GM12892 (cell line): ENCODE measurements at regions not wholly inside any gene's neighbourhood (a gene's known extent, or its start where the extent isn't known, plus 50 kb on each side); places are given as distances from the start of the nearest gene placed in this dataset.
"Not testable (repeated sequence)": the region's sequence is repeated elsewhere in the genome, so short reads cannot be mapped to it uniquely, and the experiment has no call there.

Experiments used
- POLR2A ChIP-seq: IDR thresholded peaks from 2 replicates; pipeline ENCODE4 v1.6.1; 2011; ENCODE audit warnings: low read depth, low read length, control low read depth
- POLR2AphosphoS5 ChIP-seq: IDR thresholded peaks from 2 replicates; pipeline ENCODE4 v1.6.1; 2011; ENCODE audit warnings: low read depth, low read length, control low read depth
- TAF1 ChIP-seq: IDR thresholded peaks from 2 replicates; pipeline ENCODE4 v1.6.1; 2011; ENCODE audit warnings: low read depth, mild to moderate bottlenecking, control low read depth, low read length, borderline replicate concordance

DNA sequence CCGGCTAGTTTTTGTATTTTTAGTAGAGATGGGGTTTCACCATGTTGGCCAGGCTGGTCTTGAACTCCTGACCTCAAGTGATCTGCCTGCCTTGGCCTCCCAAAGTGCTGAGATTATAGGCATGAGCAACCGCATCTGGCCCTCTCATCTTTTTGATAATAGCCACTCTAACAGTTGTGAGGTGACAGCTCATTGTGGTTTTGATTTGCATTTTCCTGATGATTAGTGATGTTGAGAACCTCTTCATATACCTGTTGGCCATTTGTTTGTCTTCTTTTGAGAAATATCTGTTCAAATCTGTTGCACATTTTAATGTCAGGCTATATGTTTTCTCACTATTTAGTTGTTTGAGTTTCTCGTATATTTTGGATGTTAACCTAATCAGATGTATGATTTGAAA lies 95.6 kb upstream of the MEF2A start:
- TF ChIP-seq POLR2A, TAF1, POLR2AphosphoS5: not testable (repeated sequence)
